ENCODE measurements at regions not wholly inside any gene's neighbourhood (a gene's known extent, or its start where the extent isn't known, plus 50 kb on each side); places are given as distances from the start of the nearest gene placed in this dataset.

- TF ChIP-seq CTCF (conservative IDR thresholded peaks at IDR 0.05; ENCODE audit: low read depth, low read length) (peak; percentile 96), EZH2 (IDR thresholded peaks at IDR 0.05; ENCODE audit: borderline replicate concordance, low read depth, low read length, poor library complexity, severe bottlenecking) (no peak)
Observed at GRCh38 chr1:88180449-88181108, 503.5 kb upstream of the PKN2 start.

Data from A673 (cell line).